Keratinocyte (primary cell): ENCODE measurements at regions not wholly inside any gene's neighbourhood (a gene's known extent, or its start where the extent isn't known, plus 50 kb on each side); places are given as distances from the start of the nearest gene placed in this dataset.

Source experiments
- DNase-seq: peaks from one replicate; pipeline ENCODE4 v3.0.0-alpha.2; 2011; ENCODE audit warnings: low read depth, missing footprints, low spot score
- FAIRE-seq: peaks from 2 replicates; lab custom pipeline; 2011; peaks lifted over from hg19 to GRCh38; lab: Jason Lieb, UNC
- H2AFZ ChIP-seq: 2 replicates; pipeline ENCODE4 v1.6.0; 2012; ENCODE audit warnings: low read length, control low read depth, inconsistent platforms; ENCODE audit not compliant: control insufficient read depth
- H3K27ac ChIP-seq: 2 replicates; pipeline ENCODE4 v1.5.1; 2011; ENCODE audit warnings: low read length; ENCODE audit not compliant: control insufficient read depth, insufficient read depth
- H3K27me3 ChIP-seq: 3 replicates; pipeline ENCODE4 v1.6.0; 2011; ENCODE audit warnings: low read length; ENCODE audit not compliant: control insufficient read depth, insufficient read depth; ENCODE audit errors: extremely low read depth
- H3K36me3 ChIP-seq, 2 experiments: 2 replicates in 1 of 2; 3 replicates in 1 of 2; pipeline ENCODE4 v1.5.1; 2011; ENCODE audit warnings: low read length in 2 of 2, mild to moderate bottlenecking in 1 of 2; ENCODE audit not compliant: control insufficient read depth in 2 of 2, insufficient read depth in 2 of 2; ENCODE audit errors: extremely low read depth in 1 of 2
- H3K4me1 ChIP-seq: 3 replicates; pipeline ENCODE4 v1.5.1; 2011; ENCODE audit warnings: low read length; ENCODE audit not compliant: control insufficient read depth, insufficient read depth; ENCODE audit errors: extremely low read depth
- H3K4me2 ChIP-seq: 3 replicates; pipeline ENCODE4 v1.6.0; 2011; ENCODE audit warnings: low read depth, low read length; ENCODE audit not compliant: control insufficient read depth, insufficient read depth; ENCODE audit errors: extremely low read depth
- H3K4me3 ChIP-seq, 3 experiments: fragments of 200-600 bp in 1 of 3; sonication (generic) in 1 of 3; 2 replicates in 2 of 3; 3 replicates in 1 of 3; pipeline ENCODE4 v1.5.1; 2011 to 2016; ENCODE audit warnings: low read length in 3 of 3, mild to moderate bottlenecking in 3 of 3, control low read depth in 2 of 3, inconsistent platforms in 1 of 3, low read depth in 1 of 3, mixed read lengths in 1 of 3, mixed run types in 1 of 3, moderate library complexity in 1 of 3; ENCODE audit not compliant: control insufficient read depth in 2 of 3, insufficient read depth in 2 of 3; ENCODE audit errors: extremely low read depth in 1 of 3
- H3K79me2 ChIP-seq: 2 replicates; pipeline ENCODE4 v1.6.0; 2012; ENCODE audit warnings: low read length; ENCODE audit not compliant: control insufficient read depth, insufficient read depth
- H3K9ac ChIP-seq: 3 replicates; pipeline ENCODE4 v1.6.0; 2011; ENCODE audit warnings: low read length; ENCODE audit not compliant: control insufficient read depth, insufficient read depth; ENCODE audit errors: extremely low read depth
- H3K9me1 ChIP-seq: 3 replicates; pipeline ENCODE4 v1.6.0; 2011; ENCODE audit warnings: low read length; ENCODE audit not compliant: control insufficient read depth, insufficient read depth; ENCODE audit errors: extremely low read depth
- H3K9me3 ChIP-seq: 2 replicates; pipeline ENCODE4 v1.5.1; 2012; ENCODE audit warnings: low read depth, low read length; ENCODE audit not compliant: control insufficient read depth
- H4K20me1 ChIP-seq: 3 replicates; pipeline ENCODE4 v1.6.0; 2011; ENCODE audit warnings: low read length; ENCODE audit not compliant: control insufficient read depth, insufficient read depth; ENCODE audit errors: extremely low read depth
- EZH2 ChIP-seq: IDR thresholded peaks from one replicate; pipeline ENCODE4 v1.6.1; 2012; ENCODE audit warnings: inconsistent platforms, mild to moderate bottlenecking, low read length, moderate library complexity
- dilution Hi-C: fragments of 300-500 bp; cut with MboI; formaldehyde crosslinking; loops from one replicate; pipeline ENCODE4 v1.7.0; 2020; ENCODE audit warnings: low sequenced_read_pairs; ENCODE audit not compliant: extremely low pct_ligation_motif_present
- TF ChIP-seq, protein P1 (sequence below), 3 experiments: IDR thresholded peaks in 1 of 3; conservative IDR thresholded peaks in 1 of 3; optimal IDR thresholded peaks in 1 of 3; 2 replicates in 2 of 3; 3 replicates in 1 of 3; pipeline versions ENCODE3 to v1.5.1; 2011; ENCODE audit warnings: low read length in 3 of 3, mild to moderate bottlenecking in 3 of 3, moderate library complexity in 2 of 3, control low read depth in 1 of 3, inconsistent platforms in 1 of 3; ENCODE audit not compliant: insufficient read depth in 2 of 3; ENCODE audit errors: extremely low read depth in 1 of 3

DNA sequence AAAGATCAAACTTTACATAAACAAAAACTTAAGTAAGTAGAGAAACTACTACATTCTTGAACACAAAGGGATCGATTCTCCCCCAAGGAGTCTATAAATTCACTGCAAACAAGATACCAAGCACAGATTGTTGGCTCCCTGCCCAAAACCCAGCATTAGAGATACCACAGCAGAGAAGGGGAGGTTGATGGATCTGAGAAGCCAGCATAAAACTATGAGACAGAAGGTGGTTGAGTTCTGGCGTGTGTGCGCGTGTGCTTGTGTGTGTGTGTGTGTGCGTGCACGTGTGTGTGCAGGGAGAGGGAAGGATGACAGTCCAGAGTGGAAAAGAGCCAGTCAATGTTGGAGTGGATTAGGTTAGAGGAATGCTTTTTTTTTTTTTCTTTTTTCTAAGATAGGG, 143.2 kb upstream of the PRR20G start:
- no peak for TF ChIP-seq EZH2
- TF ChIP-seq, protein P1, sequence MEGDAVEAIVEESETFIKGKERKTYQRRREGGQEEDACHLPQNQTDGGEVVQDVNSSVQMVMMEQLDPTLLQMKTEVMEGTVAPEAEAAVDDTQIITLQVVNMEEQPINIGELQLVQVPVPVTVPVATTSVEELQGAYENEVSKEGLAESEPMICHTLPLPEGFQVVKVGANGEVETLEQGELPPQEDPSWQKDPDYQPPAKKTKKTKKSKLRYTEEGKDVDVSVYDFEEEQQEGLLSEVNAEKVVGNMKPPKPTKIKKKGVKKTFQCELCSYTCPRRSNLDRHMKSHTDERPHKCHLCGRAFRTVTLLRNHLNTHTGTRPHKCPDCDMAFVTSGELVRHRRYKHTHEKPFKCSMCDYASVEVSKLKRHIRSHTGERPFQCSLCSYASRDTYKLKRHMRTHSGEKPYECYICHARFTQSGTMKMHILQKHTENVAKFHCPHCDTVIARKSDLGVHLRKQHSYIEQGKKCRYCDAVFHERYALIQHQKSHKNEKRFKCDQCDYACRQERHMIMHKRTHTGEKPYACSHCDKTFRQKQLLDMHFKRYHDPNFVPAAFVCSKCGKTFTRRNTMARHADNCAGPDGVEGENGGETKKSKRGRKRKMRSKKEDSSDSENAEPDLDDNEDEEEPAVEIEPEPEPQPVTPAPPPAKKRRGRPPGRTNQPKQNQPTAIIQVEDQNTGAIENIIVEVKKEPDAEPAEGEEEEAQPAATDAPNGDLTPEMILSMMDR (optimal IDR thresholded peaks at IDR 0.05 in 1 of 3, IDR thresholded peaks at IDR 0.05 in 1 of 3, conservative IDR thresholded peaks at IDR 0.05 in 1 of 3; ENCODE audit: extremely low read depth in 1 of 3, insufficient read depth in 2 of 3, low read length in 3 of 3): no peak
- H3K4me3 ChIP-seq: no peak overlapping the region

DNA sequence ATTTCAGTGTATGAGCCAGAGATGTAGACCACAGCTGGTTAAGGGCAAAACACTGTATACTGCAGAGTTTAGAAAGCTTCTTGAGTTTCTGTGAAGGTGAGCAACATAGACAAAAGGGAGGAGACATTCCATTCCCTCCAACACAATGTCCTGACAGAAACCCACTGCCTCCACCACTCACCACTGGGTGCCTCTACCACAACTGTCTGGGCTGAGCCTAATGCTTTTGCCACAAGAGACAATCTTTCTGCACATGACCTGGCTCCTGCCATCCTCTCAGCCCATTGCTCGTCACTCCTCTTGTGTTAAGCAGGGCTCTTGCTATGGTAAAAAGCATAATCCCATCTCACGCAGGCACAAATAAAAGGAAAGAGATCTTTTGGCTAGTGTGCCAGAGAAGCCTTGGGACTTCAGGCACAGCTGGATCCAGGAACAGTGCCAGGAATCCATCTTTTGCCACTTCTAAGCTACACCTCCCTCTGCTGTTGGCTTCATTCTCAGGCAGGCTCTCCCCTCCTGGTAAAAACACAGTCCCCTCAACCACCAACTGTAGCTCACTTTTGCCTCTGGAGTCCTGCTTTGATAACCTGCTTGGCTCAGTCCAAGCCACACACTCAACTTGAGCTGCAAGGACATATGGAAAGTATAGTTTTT, 140.6 kb upstream of the PRR20G start:
- peaks cover 39% of the 10 kb centered on the region for H3K27me3 ChIP-seq

More for the DNA sequence above, 143.2 kb upstream of the PRR20G start:
- Histone ChIP-seq H3K79me2 (no peaks in the 10 kb centered on the region), H3K4me2 (no peak overlapping the region), H3K9ac (no peak overlapping the region), H3K4me1 (no peaks in the 10 kb centered on the region), H3K27ac (no peak overlapping the region), H3K36me3 (no peaks in the 10 kb centered on the region), H3K9me1 (no peaks in the 10 kb centered on the region), H4K20me1 (no peaks in the 10 kb centered on the region), H3K27me3 (peaks cover 25% of the 10 kb centered on the region), H3K9me3 (no peaks in the 10 kb centered on the region), H2AFZ (no peak overlapping the region)
- DNase-seq (no peak), FAIRE-seq (no peak)
- dilution Hi-C loops: no loop called here

More for the DNA sequence above, 140.6 kb upstream of the PRR20G start:
- Histone ChIP-seq H3K4me3 (no peak overlapping the region), H3K9me1 (no peaks in the 10 kb centered on the region), H3K79me2 (no peaks in the 10 kb centered on the region), H4K20me1 (no peaks in the 10 kb centered on the region), H3K4me2 (no peak overlapping the region), H3K27ac (no peak overlapping the region), H3K9ac (no peak overlapping the region), H3K9me3 (no peaks in the 10 kb centered on the region), H3K4me1 (no peaks in the 10 kb centered on the region), H3K36me3 (no peaks in the 10 kb centered on the region), H2AFZ (no peak overlapping the region)
- DNase-seq: no peak
- no peak for FAIRE-seq
- no peak for TF ChIP-seq EZH2
- TF ChIP-seq, protein P1 (optimal IDR thresholded peaks at IDR 0.05 in 1 of 3, IDR thresholded peaks at IDR 0.05 in 1 of 3, conservative IDR thresholded peaks at IDR 0.05 in 1 of 3; ENCODE audit: extremely low read depth in 1 of 3, insufficient read depth in 2 of 3, low read length in 3 of 3): peak in 2 of 3 experiments; percentile 18 to 25
- dilution Hi-C loops: no loop called here
